Chondrocyte (in vitro differentiated cells): ENCODE measurements at regions not wholly inside any gene's neighbourhood (a gene's known extent, or its start where the extent isn't known, plus 50 kb on each side); places are given as distances from the start of the nearest gene placed in this dataset.

Experiments used
- DNase-seq: peaks from one replicate; pipeline ENCODE4 v3.0.0; 2021; ENCODE audit warnings: mixed read lengths, low spot score
- H3K27ac Mint-ChIP-seq: one replicate; pipeline ENCODE4 v1.8.0; 2021; ENCODE audit warnings: mild to moderate bottlenecking, moderate library complexity, mixed read lengths; ENCODE audit not compliant: unreplicated experiment
- H3K27me3 Mint-ChIP-seq: 2 replicates; pipeline ENCODE4 v1.8.0; 2021; ENCODE audit warnings: low read depth, mixed read lengths
- H3K36me3 Mint-ChIP-seq: 2 replicates; pipeline ENCODE4 v1.8.0; 2021; ENCODE audit warnings: low read depth, mixed read lengths
- H3K4me1 Mint-ChIP-seq: 2 replicates; pipeline ENCODE4 v1.8.0; 2021; ENCODE audit warnings: low read depth, mild to moderate bottlenecking, mixed read lengths
- H3K4me3 Mint-ChIP-seq: one replicate; pipeline ENCODE4 v1.8.0; 2021; ENCODE audit warnings: mild to moderate bottlenecking, moderate library complexity, mixed read lengths; ENCODE audit not compliant: unreplicated experiment
- H3K9me3 Mint-ChIP-seq: 2 replicates; pipeline ENCODE4 v1.8.0; 2021; ENCODE audit warnings: low read depth, mixed read lengths
- TF ChIP-seq, protein P1 (sequence below): fragments of 200-600 bp; sonication (generic); IDR thresholded peaks from 2 replicates; pipeline ENCODE4 v1.5.0; 2021; ENCODE audit warnings: antibody characterized with exemption, mild to moderate bottlenecking, moderate library complexity

DNA sequence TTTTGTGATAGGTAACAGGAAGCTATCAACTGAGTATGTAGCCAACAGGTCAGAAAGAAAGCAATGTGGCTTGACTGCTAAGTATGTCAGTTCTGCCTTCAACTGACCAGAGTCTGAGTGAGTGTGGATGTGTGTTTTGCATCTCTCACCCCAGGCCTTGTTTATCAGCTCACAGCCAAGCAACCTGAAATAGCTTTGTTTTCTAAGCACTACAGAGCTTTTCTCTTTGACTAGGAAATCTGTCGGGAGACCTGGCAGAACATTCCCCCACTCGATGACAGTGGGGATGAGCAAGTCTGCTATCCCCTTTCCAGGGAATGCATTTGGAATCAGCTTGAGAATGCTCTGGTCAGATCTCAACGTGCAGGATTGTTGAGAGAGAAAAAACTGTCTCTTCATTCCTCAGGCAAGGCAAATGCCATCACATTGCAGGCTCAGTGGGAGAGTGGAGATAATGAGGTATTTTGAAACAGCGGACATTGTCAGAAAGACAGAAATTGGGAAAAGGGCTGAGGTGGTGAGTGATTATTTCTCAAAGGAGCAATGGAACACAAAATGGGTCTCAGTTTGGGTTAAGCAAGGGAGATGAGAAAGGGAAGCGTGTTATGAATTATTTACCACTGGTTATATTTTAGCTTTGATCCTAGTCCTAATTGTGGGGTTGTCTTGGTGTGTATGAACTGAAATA lies 233.8 kb upstream of the PIK3C3 start:
- Mint-ChIP-seq H3K36me3 (no peaks in the 10 kb centered on the region), H3K27ac (no peak overlapping the region), H3K9me3 (no peaks in the 10 kb centered on the region), H3K4me3 (no peak overlapping the region), H3K4me1 (no peaks in the 10 kb centered on the region), H3K27me3 (peaks cover 19% of the 10 kb centered on the region)
- DNase-seq = no peak
- TF ChIP-seq, protein P1, sequence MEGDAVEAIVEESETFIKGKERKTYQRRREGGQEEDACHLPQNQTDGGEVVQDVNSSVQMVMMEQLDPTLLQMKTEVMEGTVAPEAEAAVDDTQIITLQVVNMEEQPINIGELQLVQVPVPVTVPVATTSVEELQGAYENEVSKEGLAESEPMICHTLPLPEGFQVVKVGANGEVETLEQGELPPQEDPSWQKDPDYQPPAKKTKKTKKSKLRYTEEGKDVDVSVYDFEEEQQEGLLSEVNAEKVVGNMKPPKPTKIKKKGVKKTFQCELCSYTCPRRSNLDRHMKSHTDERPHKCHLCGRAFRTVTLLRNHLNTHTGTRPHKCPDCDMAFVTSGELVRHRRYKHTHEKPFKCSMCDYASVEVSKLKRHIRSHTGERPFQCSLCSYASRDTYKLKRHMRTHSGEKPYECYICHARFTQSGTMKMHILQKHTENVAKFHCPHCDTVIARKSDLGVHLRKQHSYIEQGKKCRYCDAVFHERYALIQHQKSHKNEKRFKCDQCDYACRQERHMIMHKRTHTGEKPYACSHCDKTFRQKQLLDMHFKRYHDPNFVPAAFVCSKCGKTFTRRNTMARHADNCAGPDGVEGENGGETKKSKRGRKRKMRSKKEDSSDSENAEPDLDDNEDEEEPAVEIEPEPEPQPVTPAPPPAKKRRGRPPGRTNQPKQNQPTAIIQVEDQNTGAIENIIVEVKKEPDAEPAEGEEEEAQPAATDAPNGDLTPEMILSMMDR = no peak

DNA sequence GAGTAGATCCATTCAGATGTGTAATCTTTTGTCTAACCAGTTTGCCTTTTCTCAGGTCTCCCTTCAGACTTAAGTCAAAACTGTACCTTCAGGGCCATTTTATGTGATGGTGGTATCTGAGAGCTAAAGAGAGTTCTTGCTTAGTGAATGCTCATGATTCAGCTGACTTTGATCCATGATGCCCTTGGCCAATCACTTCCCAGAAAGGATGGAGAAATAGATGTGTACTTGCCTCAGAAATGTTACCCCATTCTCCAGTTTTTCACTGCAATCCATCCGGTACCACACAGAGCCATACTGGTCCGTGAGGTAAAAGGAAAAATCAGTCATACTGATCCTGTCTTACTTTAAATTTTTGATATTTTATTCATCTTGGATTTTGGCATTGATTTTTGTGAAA lies 234.8 kb upstream of the PIK3C3 start:
- H3K36me3 Mint-ChIP-seq = no peaks in the 10 kb centered on the region
- H3K27ac Mint-ChIP-seq = no peak overlapping the region
- DNase-seq = no peak
- no peaks in the 10 kb centered on the region for H3K4me1 Mint-ChIP-seq
- TF ChIP-seq, protein P1 = no peak
- no peak overlapping the region for H3K4me3 Mint-ChIP-seq
- peaks cover 26% of the 10 kb centered on the region for H3K27me3 Mint-ChIP-seq
- no peaks in the 10 kb centered on the region for H3K9me3 Mint-ChIP-seq

DNA sequence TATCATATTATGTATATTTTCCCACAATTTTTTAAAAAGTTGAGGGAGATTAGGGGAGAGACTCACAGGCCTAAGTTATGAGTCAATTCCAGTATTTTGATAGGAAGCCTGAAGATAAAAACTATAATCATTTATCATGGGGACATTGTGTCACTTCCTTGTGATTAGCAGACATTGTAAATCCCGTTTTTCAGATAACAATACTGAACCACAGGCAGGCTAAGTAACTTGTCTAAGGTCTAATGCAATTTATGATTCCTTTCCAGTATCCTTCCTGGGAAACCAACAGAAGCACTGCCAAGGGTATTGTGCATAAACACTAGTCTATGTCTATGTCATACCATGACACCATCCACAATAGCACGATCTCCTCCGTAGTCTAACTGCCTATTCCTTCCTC lies 235.2 kb upstream of the PIK3C3 start:
- Mint-ChIP-seq H3K36me3 (no peaks in the 10 kb centered on the region), H3K4me1 (no peaks in the 10 kb centered on the region), H3K4me3 (no peak overlapping the region), H3K27ac (no peak overlapping the region), H3K27me3 (peaks cover 26% of the 10 kb centered on the region), H3K9me3 (no peaks in the 10 kb centered on the region)
- TF ChIP-seq, protein P1 = no peak
- DNase-seq = no peak

DNA sequence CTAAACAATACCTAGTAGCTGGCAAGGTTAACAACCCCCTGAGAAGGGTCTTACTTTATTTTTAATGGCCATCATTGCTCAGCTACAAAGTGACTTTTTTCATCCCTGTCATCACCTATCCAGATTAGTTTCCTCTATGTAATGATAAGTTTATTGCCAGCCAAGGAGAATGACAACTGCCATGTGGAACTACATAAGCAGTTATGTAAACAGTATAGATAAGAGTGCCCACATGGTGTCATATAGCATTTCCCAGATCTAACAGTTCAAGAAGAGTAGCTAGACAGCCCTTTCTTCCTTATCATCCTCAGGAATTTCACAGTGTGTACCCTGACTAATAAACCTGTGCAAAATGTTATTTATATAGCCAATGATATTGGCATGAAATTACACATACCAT lies 240.2 kb upstream of the PIK3C3 start:
- Mint-ChIP-seq H3K36me3 (no peaks in the 10 kb centered on the region), H3K4me1 (no peaks in the 10 kb centered on the region), H3K27me3 (peaks cover 21% of the 10 kb centered on the region), H3K9me3 (no peaks in the 10 kb centered on the region), H3K4me3 (no peak overlapping the region), H3K27ac (no peak overlapping the region)
- no peak for DNase-seq
- TF ChIP-seq, protein P1 = no peak

DNA sequence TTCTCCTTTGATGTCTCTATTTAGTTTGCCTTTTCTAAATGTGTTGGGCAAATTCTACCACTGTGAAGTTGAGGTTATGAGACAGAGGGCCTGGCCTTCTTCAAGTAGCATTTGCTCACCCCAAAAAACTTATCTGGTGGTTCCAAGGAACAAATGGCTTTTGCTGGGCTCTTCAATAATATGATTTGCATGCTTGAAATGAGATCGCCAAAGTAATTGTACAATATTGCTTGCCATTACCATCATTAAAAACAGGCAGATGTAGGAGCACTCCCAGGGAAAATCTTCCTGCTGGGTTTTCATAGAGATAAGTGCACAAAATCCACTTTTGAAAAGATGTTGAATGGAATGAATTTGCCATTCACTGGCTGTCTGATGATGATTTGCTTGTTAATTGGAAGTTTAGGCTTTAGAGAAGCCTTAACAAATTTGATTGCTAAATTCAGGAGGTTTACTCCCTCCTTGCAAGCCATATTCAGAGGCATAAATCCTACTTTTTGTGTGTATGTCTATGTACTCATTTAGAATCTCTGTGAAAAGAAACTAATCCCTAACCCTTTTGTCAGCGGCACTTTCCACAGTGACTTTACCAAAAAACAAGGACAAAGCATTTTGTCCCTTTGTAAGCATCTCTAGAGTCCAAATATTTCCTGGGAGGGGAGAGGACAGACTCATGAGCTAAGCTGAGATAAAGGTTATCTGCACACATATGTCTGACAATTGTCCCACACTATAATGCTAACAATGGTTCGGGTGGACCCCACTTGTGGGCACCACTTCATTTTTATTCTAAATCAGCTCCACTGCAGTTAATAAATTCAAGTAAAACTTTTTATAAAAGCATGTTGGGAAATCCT lies 240.8 kb upstream of the PIK3C3 start:
- no peak overlapping the region for H3K27ac Mint-ChIP-seq

More for the DNA sequence above, 240.8 kb upstream of the PIK3C3 start:
- TF ChIP-seq, protein P1 = no peak
- no peak overlapping the region for H3K4me3 Mint-ChIP-seq
- peaks cover 19% of the 10 kb centered on the region for H3K27me3 Mint-ChIP-seq
- no peaks in the 10 kb centered on the region for H3K36me3 Mint-ChIP-seq
- no peaks in the 10 kb centered on the region for H3K4me1 Mint-ChIP-seq
- DNase-seq = no peak
- H3K9me3 Mint-ChIP-seq = no peaks in the 10 kb centered on the region
